HEK293T (cell line): ENCODE measurements at regions not wholly inside any gene's neighbourhood (a gene's known extent, or its start where the extent isn't known, plus 50 kb on each side); places are given as distances from the start of the nearest gene placed in this dataset.

Source experiments
- ARNT ChIP-seq: fragments of 450-650 bp; IDR thresholded peaks from 2 replicates; pipeline ENCODE4 v1.6.1; 2017; ENCODE audit warnings: mild to moderate bottlenecking
- BHLHE40 ChIP-seq: fragments of 450-650 bp; IDR thresholded peaks from 2 replicates; pipeline ENCODE4 v1.6.1; 2016; ENCODE audit warnings: mild to moderate bottlenecking, moderate library complexity, borderline replicate concordance
- CTBP1 ChIP-seq: fragments of 450-650 bp; IDR thresholded peaks from 2 replicates; pipeline ENCODE4 v1.6.1; 2016; ENCODE audit warnings: borderline replicate concordance
- ELF4 ChIP-seq: fragments of 450-650 bp; IDR thresholded peaks from 2 replicates; pipeline ENCODE4 v1.6.1; 2017; ENCODE audit warnings: antibody characterized with exemption
- FOXK2 ChIP-seq: fragments of 450-650 bp; IDR thresholded peaks from 2 replicates; pipeline ENCODE4 v1.6.1; 2016; ENCODE audit warnings: mild to moderate bottlenecking
- FOXM1 ChIP-seq: fragments of 450-650 bp; IDR thresholded peaks from 2 replicates; pipeline ENCODE4 v1.6.1; 2017; ENCODE audit warnings: mild to moderate bottlenecking, borderline replicate concordance
- HDGF ChIP-seq: fragments of 450-650 bp; IDR thresholded peaks from 2 replicates; pipeline ENCODE4 v1.6.1; 2017; ENCODE audit warnings: antibody characterized with exemption, borderline replicate concordance
- LEF1 ChIP-seq: fragments of 450-650 bp; IDR thresholded peaks from 2 replicates; pipeline ENCODE4 v1.6.1; 2017; ENCODE audit warnings: mild to moderate bottlenecking, borderline replicate concordance
- SP1 ChIP-seq: fragments of 450-650 bp; IDR thresholded peaks from 2 replicates; pipeline ENCODE4 v1.6.1; 2017
- SUZ12 ChIP-seq: fragments of 450-650 bp; IDR thresholded peaks from 2 replicates; pipeline ENCODE4 v1.6.1; 2016; ENCODE audit warnings: mild to moderate bottlenecking
- TARDBP ChIP-seq: fragments of 450-650 bp; IDR thresholded peaks from 2 replicates; pipeline ENCODE4 v1.6.1; 2016
- ZNF384 ChIP-seq: fragments of 450-650 bp; IDR thresholded peaks from 2 replicates; pipeline ENCODE4 v1.6.1; 2016
- TF ChIP-seq, protein P1 (sequence below): fragments of 450-650 bp; IDR thresholded peaks from 2 replicates; pipeline ENCODE4 v1.6.1; 2016

DNA sequence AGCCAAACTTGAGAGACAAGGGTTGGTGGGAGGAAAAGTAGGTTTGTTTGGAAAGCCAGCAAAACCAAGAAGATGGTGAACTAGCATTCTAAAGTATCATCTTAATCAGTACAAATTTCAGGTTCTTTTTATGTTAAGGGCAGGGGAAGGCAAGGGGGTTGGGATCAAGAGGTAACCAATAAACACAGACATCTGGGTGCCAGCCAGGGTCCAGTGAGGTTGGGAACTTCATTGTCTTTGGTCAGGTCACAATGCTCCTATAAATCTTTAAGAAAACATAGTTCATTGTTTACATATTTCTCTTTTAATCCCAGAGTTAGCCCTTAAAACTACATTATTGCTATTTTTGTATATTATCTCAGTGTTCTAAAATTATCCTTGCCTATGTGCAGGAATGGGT lies 126.2 kb upstream of the NR5A2 start:
- TF ChIP-seq FOXK2 (no peak), SUZ12 (no peak), LEF1 (no peak), ELF4 (no peak), ARNT (no peak), CTBP1 (no peak), BHLHE40 (no peak), SP1 (no peak), ZNF384 (no peak), HDGF (no peak), FOXM1 (no peak), TARDBP (no peak)
- TF ChIP-seq, protein P1, sequence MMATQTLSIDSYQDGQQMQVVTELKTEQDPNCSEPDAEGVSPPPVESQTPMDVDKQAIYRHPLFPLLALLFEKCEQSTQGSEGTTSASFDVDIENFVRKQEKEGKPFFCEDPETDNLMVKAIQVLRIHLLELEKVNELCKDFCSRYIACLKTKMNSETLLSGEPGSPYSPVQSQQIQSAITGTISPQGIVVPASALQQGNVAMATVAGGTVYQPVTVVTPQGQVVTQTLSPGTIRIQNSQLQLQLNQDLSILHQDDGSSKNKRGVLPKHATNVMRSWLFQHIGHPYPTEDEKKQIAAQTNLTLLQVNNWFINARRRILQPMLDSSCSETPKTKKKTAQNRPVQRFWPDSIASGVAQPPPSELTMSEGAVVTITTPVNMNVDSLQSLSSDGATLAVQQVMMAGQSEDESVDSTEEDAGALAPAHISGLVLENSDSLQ: no peak
